K562 (cell line): ENCODE measurements at regions not wholly inside any gene's neighbourhood (a gene's known extent, or its start where the extent isn't known, plus 50 kb on each side); places are given as distances from the start of the nearest gene placed in this dataset.

Source experiments
- ATAC-seq: fragments of 200-7000 bp; cut with Tn5 transposase; 3 replicates; pipeline ENCODE4 v1.9.1; 2020; ENCODE audit warnings: moderate library complexity
- BruUV-seq: library from RNA; stranded (reverse); fragments of 400-500 nt; replicated peaks from 2 replicates; lab custom pipeline; 2021; lab: Mats Ljungman, UMichigan
- CTCF ChIA-PET: fragments of 300-600 bp; formaldehyde crosslinking; extraction: SDS; loops from one replicate; lab custom pipeline; 2021; ENCODE audit warnings: low intra/inter-chr PET ratio; lab: Yijun Ruan, JAX
- POLR2A ChIA-PET: fragments of 300-600, 350-650 bp; sonication (Branson Sonifier 250); formaldehyde crosslinking; extraction: SDS; loops from one replicate; lab custom pipeline; 2021; ENCODE audit warnings: antibody characterized with exemption, inconsistent platforms; lab: Yijun Ruan, JAX
- DNase-seq, 4 experiments: peaks; one replicate each; pipeline versions ENCODE4 v3.0.0 to v3.0.0-alpha.2; 2011 to 2018; ENCODE audit warnings: low spot score in 3 of 4, mixed read lengths in 3 of 4; ENCODE audit errors: extremely low read depth in 1 of 4
- FAIRE-seq: peaks from 2 replicates; lab custom pipeline; 2011; peaks lifted over from hg19 to GRCh38; lab: Jason Lieb, UNC
- H2AFZ ChIP-seq: 2 replicates; pipeline ENCODE4 v1.6.0; 2011; ENCODE audit warnings: low read depth, low read length, control low read depth, inconsistent platforms
- H3K27ac ChIP-seq: fragments of 200-600 bp; 3 replicates; pipeline ENCODE4 v1.8.0; 2011; ENCODE audit warnings: low read depth, mild to moderate bottlenecking, control low read depth, inconsistent platforms, low read length, moderate library complexity, mixed read lengths; ENCODE audit errors: extremely low read depth
- H3K27me3 ChIP-seq, 2 experiments: fragments of 300-600 bp in 1 of 2; 2 replicates in 1 of 2; 3 replicates in 1 of 2; pipeline versions ENCODE4 v1.6.0 to v1.8.0; 2011; ENCODE audit warnings: inconsistent platforms in 2 of 2, low read length in 2 of 2, mild to moderate bottlenecking in 1 of 2, mixed read lengths in 1 of 2, moderate library complexity in 1 of 2; ENCODE audit not compliant: control insufficient read depth in 2 of 2, insufficient read depth in 2 of 2
- H3K36me3 ChIP-seq: fragments of 300-600 bp; 3 replicates; pipeline ENCODE4 v1.8.0; 2011; ENCODE audit warnings: mild to moderate bottlenecking, low read length, inconsistent platforms; ENCODE audit not compliant: control insufficient read depth, insufficient read depth
- H3K4me1 ChIP-seq, 2 experiments: fragments of 200-600 bp in 1 of 2; replicated peaks in 1 of 2; 2 replicates in 1 of 2; 3 replicates in 1 of 2; pipeline versions ENCODE4 v1.5.1 to v1.8.0; 2011; ENCODE audit warnings: inconsistent platforms in 2 of 2, low read length in 2 of 2, mild to moderate bottlenecking in 1 of 2, mixed read lengths in 1 of 2, moderate library complexity in 1 of 2; ENCODE audit not compliant: control insufficient read depth in 2 of 2, insufficient read depth in 2 of 2
- H3K4me2 ChIP-seq: 2 replicates; pipeline ENCODE4 v1.6.1; 2011; ENCODE audit warnings: low read length, control low read depth, inconsistent platforms, mixed read lengths; ENCODE audit not compliant: insufficient read depth
- H3K4me3 ChIP-seq: fragments of 200-600 bp; sonication (generic), shearing (Covaris generic); 2 replicates; pipeline ENCODE4 v1.5.1; 2016; ENCODE audit warnings: control low read depth, inconsistent platforms
- H3K79me2 ChIP-seq: fragments of 200-600 bp; 3 replicates; pipeline ENCODE4 v1.8.0; 2011; ENCODE audit warnings: low read length, inconsistent platforms; ENCODE audit not compliant: control insufficient read depth, insufficient read depth
- H3K9ac ChIP-seq, 2 experiments: 2 replicates each; pipeline versions ENCODE4 v1.6.0 to v1.6.1; 2011; ENCODE audit warnings: low read depth in 2 of 2, low read length in 2 of 2, control low read depth in 1 of 2, inconsistent platforms in 1 of 2, mild to moderate bottlenecking in 1 of 2, mixed read lengths in 1 of 2; ENCODE audit not compliant: insufficient read depth in 1 of 2
- H3K9me1 ChIP-seq: one replicate; pipeline ENCODE4 v1.6.0; 2011; ENCODE audit warnings: inconsistent platforms, mild to moderate bottlenecking, low read length, moderate library complexity; ENCODE audit not compliant: control insufficient read depth, insufficient read depth
- H3K9me3 ChIP-seq: replicated peaks from 2 replicates; pipeline ENCODE4 v1.5.1; 2011; ENCODE audit warnings: low read depth, low read length, inconsistent platforms; ENCODE audit not compliant: control insufficient read depth, insufficient read depth
- H4K20me1 ChIP-seq: replicated peaks from 2 replicates; pipeline ENCODE4 v1.6.1; 2011; ENCODE audit warnings: low read length, inconsistent platforms, mixed read lengths; ENCODE audit not compliant: control insufficient read depth, insufficient read depth
- ATF7 ChIP-seq: fragments of 450-650 bp; IDR thresholded peaks from 2 replicates; pipeline ENCODE4 v1.7.1; 2014; ENCODE audit warnings: mild to moderate bottlenecking, moderate library complexity
- DPF2 ChIP-seq: fragments of 450-650 bp; IDR thresholded peaks from 2 replicates; pipeline ENCODE4 v1.6.1; 2016
- ELF4 ChIP-seq: fragments of 450-650 bp; formaldehyde crosslinking; IDR thresholded peaks from 2 replicates; pipeline ENCODE4 v1.4.0; 2022; ENCODE audit warnings: missing genetic modification characterization
- FOXM1 ChIP-seq, 2 experiments: fragments of 450-650 bp in 1 of 2; sonication (generic) in 1 of 2; formaldehyde crosslinking in 1 of 2; IDR thresholded peaks; 2 replicates each; pipeline versions ENCODE4 v1.6.1 to v1.9.0; 2017 to 2022; ENCODE audit warnings: low read depth in 2 of 2, mild to moderate bottlenecking in 2 of 2, missing genetic modification reagents in 1 of 2, moderate library complexity in 1 of 2
- HIVEP1 ChIP-seq: fragments of 250-450 bp; sonication (Bioruptor Pico); IDR thresholded peaks from 2 replicates; pipeline ENCODE4 v1.4.0; 2020; ENCODE audit warnings: mild to moderate bottlenecking
- KAT2B ChIP-seq: IDR thresholded peaks from one replicate; pipeline ENCODE4 v1.6.1; 2012; ENCODE audit warnings: low read depth, mild to moderate bottlenecking, control low read depth, inconsistent platforms, low read length, moderate library complexity
- L3MBTL2 ChIP-seq: fragments of 450-650 bp; IDR thresholded peaks from 2 replicates; pipeline ENCODE4 v1.6.1; 2016; ENCODE audit warnings: mild to moderate bottlenecking, moderate library complexity
- MCM5 ChIP-seq: fragments of 450-650 bp; IDR thresholded peaks from 2 replicates; pipeline ENCODE4 v1.6.1; 2016; ENCODE audit warnings: low read depth
- NELFE ChIP-seq: IDR thresholded peaks from 2 replicates; pipeline ENCODE4 v1.6.1; 2011; ENCODE audit warnings: mild to moderate bottlenecking; ENCODE audit not compliant: insufficient read depth, insufficient read length
- POLR2AphosphoS2 ChIP-seq: IDR thresholded peaks from 2 replicates; pipeline ENCODE4 v1.6.1; 2012; ENCODE audit warnings: low read length, improper control_type of control experiment
- POLR2AphosphoS5 ChIP-seq: IDR thresholded peaks from 2 replicates; pipeline ENCODE4 v1.6.1; 2011; ENCODE audit warnings: mild to moderate bottlenecking, low read depth, low read length, moderate library complexity; ENCODE audit not compliant: control insufficient read depth, insufficient read depth
- RBM22 ChIP-seq: fragments of 200-400 bp; formaldehyde crosslinking; IDR thresholded peaks from 2 replicates; pipeline ENCODE4 v1.6.1; 2018; ENCODE audit warnings: low read length, low read depth; ENCODE audit not compliant: poor library complexity, severe bottlenecking
- SETDB1 ChIP-seq: IDR thresholded peaks from one replicate; pipeline ENCODE4 v1.6.1; 2012; ENCODE audit warnings: low read length, control low read depth, inconsistent platforms
- SP2 ChIP-seq: IDR thresholded peaks from 2 replicates; pipeline ENCODE4 v1.6.1; 2011; ENCODE audit warnings: mild to moderate bottlenecking, low read depth, low read length, moderate library complexity; ENCODE audit not compliant: poor library complexity, severe bottlenecking; ENCODE audit errors: extremely low read depth
- SUPT5H ChIP-seq: fragments of 450-650 bp; IDR thresholded peaks from 2 replicates; pipeline ENCODE4 v1.6.1; 2016
- ZBTB1 ChIP-seq: sonication (generic); formaldehyde crosslinking; IDR thresholded peaks from 2 replicates; pipeline ENCODE4 v1.8.1; 2023; ENCODE audit warnings: missing genetic modification reagents, low read depth, mild to moderate bottlenecking, borderline replicate concordance
- ZFP30 ChIP-seq: fragments of 250-450 bp; sonication (Bioruptor Pico); IDR thresholded peaks from 2 replicates; pipeline ENCODE4 v1.8.0; 2022; ENCODE audit warnings: moderate library complexity, mild to moderate bottlenecking, inconsistent platforms, borderline replicate concordance
- ZFPM2 ChIP-seq: fragments of 250-450 bp; sonication (Bioruptor Pico); IDR thresholded peaks from 2 replicates; pipeline ENCODE4 v1.5.1; 2022; ENCODE audit warnings: mild to moderate bottlenecking
- WGBS: fragments of 100-300 bp; shearing (Covaris generic); methylation state at CpG from one replicate; pipeline ENCODE4 v1.1.6; 2016; ENCODE audit warnings: low coverage, mixed read lengths; ENCODE audit not compliant: insufficient coverage; ENCODE audit errors: missing lambda C conversion rate; 5-methylcytosine and 5-hydroxymethylcytosine counted together
- in situ Hi-C: fragments of 300-500 bp; cut with MboI; formaldehyde crosslinking; loops from 4 replicates; pipeline ENCODE4 v1.15.0; 2018; ENCODE audit warnings: inconsistent platforms, mixed read lengths
- intact Hi-C: fragments of 100-400 bp; cut with micrococcal nuclease; formaldehyde crosslinking; loops from 2 replicates; pipeline ENCODE4 v1.14.2; 2022
- TF ChIP-seq, protein P1 (sequence below): sonication (generic); formaldehyde crosslinking; IDR thresholded peaks from 2 replicates; pipeline ENCODE4 v1.8.0; 2022; ENCODE audit warnings: mild to moderate bottlenecking, missing genetic modification reagents
- TF ChIP-seq, protein P2 (sequence below): fragments of 250-450 bp; sonication (Bioruptor Pico); IDR thresholded peaks from 2 replicates; pipeline ENCODE4 v1.4.0; 2020; ENCODE audit warnings: borderline replicate concordance
- TF ChIP-seq, protein P3 (sequence below): IDR thresholded peaks from 3 replicates; pipeline ENCODE4 v1.6.1; 2011; ENCODE audit warnings: borderline replicate concordance, mild to moderate bottlenecking; ENCODE audit not compliant: insufficient read length, insufficient read depth

DNA sequence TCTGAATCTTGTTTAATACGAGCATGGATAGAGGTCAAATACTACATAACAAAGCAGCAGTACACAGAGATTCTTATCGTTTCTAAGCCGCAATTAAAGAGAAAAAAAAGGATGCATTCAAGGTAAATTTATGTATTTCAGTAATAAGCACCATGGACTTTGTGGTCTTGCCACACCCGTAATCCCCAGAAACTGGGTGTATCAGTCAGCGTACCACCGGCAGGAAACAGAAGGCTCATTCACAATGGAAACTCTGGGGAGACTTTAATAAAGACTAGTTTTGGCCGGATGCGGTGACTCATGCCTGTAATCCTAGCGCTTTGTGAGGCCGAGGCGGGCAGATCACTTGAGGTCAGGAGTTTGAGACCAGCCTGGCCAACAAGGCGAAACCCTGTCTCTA lies 81.9 kb upstream of the ZNF280D start:
- peak overlapping the region; percentile 32 for H3K4me2 ChIP-seq
- in situ Hi-C loops: loop anchor here (25.0 kb wide), 1 partner anchor 328 kb away; no protein-coding TSS in a partner anchor
- TF ChIP-seq, protein P1, sequence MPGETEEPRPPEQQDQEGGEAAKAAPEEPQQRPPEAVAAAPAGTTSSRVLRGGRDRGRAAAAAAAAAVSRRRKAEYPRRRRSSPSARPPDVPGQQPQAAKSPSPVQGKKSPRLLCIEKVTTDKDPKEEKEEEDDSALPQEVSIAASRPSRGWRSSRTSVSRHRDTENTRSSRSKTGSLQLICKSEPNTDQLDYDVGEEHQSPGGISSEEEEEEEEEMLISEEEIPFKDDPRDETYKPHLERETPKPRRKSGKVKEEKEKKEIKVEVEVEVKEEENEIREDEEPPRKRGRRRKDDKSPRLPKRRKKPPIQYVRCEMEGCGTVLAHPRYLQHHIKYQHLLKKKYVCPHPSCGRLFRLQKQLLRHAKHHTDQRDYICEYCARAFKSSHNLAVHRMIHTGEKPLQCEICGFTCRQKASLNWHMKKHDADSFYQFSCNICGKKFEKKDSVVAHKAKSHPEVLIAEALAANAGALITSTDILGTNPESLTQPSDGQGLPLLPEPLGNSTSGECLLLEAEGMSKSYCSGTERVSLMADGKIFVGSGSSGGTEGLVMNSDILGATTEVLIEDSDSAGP (CRISPR knock-in tag): no peak
- no peak for TF ChIP-seq ZBTB1 (CRISPR knock-in tag)
- no peak for TF ChIP-seq ELF4 (CRISPR knock-in tag)
- TF ChIP-seq POLR2AphosphoS2: no peak
- no peak for TF ChIP-seq L3MBTL2
- TF ChIP-seq ATF7: peak; percentile 37; the same call in 1 of the 2 replicates
- TF ChIP-seq MCM5: no peak
- no peak for TF ChIP-seq SUPT5H
- TF ChIP-seq, protein P2, sequence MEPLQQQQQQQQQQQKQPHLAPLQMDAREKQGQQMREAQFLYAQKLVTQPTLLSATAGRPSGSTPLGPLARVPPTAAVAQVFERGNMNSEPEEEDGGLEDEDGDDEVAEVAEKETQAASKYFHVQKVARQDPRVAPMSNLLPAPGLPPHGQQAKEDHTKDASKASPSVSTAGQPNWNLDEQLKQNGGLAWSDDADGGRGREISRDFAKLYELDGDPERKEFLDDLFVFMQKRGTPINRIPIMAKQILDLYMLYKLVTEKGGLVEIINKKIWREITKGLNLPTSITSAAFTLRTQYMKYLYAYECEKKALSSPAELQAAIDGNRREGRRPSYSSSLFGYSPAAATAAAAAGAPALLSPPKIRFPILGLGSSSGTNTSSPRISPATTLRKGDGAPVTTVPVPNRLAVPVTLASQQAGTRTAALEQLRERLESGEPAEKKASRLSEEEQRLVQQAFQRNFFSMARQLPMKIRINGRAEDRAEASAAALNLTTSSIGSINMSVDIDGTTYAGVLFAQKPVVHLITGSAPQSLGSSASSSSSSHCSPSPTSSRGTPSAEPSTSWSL (CRISPR knock-in tag): no peak
- TF ChIP-seq, protein P3, sequence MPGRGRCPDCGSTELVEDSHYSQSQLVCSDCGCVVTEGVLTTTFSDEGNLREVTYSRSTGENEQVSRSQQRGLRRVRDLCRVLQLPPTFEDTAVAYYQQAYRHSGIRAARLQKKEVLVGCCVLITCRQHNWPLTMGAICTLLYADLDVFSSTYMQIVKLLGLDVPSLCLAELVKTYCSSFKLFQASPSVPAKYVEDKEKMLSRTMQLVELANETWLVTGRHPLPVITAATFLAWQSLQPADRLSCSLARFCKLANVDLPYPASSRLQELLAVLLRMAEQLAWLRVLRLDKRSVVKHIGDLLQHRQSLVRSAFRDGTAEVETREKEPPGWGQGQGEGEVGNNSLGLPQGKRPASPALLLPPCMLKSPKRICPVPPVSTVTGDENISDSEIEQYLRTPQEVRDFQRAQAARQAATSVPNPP: no peak
- no peak for TF ChIP-seq SP2
- no peak for TF ChIP-seq RBM22
- TF ChIP-seq DPF2: peak; percentile 84
- TF ChIP-seq FOXM1 (IDR thresholded peaks at IDR 0.05; ENCODE audit: low read depth): no peak
- TF ChIP-seq FOXM1 (CRISPR knock-in tag; IDR thresholded peaks at IDR 0.05; ENCODE audit: low read depth): no peak
- no peak for TF ChIP-seq HIVEP1 (CRISPR knock-in tag)
- TF ChIP-seq ZFPM2: no peak
- TF ChIP-seq ZFP30 (CRISPR knock-in tag): no peak
- TF ChIP-seq NELFE: no peak
- TF ChIP-seq SETDB1: no peak
- no peak for TF ChIP-seq KAT2B
- TF ChIP-seq POLR2AphosphoS5: no peak

More for the DNA sequence above, 81.9 kb upstream of the ZNF280D start:
- intact Hi-C loops: no loop called here
- H3K4me3 ChIP-seq: no peak overlapping the region
- H3K79me2 ChIP-seq: no peaks in the 10 kb centered on the region
- ChIA-PET CTCF (no interaction called here), POLR2A (interaction anchor here (1.1 kb wide), 1 partner anchor 16 kb away, joined by 3 read pairs; no protein-coding TSS in a partner anchor)
- peaks cover 0 to 13% of the 10 kb centered on the region in 2 experiments; a peak in 3 of 5 replicates for H3K4me1 ChIP-seq
- peak overlapping the region; percentile 2; the same call in 1 of the 3 replicates for H3K27ac ChIP-seq
- FAIRE-seq (peak; percentile 86), ATAC-seq (peak; percentile 86), DNase-seq (peak in 3 of 4 experiments; percentile 18 to 68 (median 53))
- H3K9ac ChIP-seq: no peak overlapping the region
- H3K9me1 ChIP-seq: no peaks in the 10 kb centered on the region
- H3K9me3 ChIP-seq: no peaks in the 10 kb centered on the region
- H4K20me1 ChIP-seq: no peaks in the 10 kb centered on the region
- H3K36me3 ChIP-seq: no peaks in the 10 kb centered on the region
- H2AFZ ChIP-seq: peak overlapping the region; percentile 68
- 8% methylated on average over 11 of the region's 12 CpGs for WGBS
- H3K27me3 ChIP-seq: no peaks in the 10 kb centered on the region
- BruUV-seq: no TSS peak
